ENCODE measurements at regions not wholly inside any gene's neighbourhood (a gene's known extent, or its start where the extent isn't known, plus 50 kb on each side); places are given as distances from the start of the nearest gene placed in this dataset.
A peak's percentile ranks its signal among the peaks of the same experiment; 100 is the strongest.

GRCh38 chr13:86579662-86580061, 780.4 kb upstream of the SLITRK6 start:
- no peak for DNase-seq
- peaks cover 15% of the 10 kb centered on the region for H3K9me3 ChIP-seq
- TF ChIP-seq, protein P1, sequence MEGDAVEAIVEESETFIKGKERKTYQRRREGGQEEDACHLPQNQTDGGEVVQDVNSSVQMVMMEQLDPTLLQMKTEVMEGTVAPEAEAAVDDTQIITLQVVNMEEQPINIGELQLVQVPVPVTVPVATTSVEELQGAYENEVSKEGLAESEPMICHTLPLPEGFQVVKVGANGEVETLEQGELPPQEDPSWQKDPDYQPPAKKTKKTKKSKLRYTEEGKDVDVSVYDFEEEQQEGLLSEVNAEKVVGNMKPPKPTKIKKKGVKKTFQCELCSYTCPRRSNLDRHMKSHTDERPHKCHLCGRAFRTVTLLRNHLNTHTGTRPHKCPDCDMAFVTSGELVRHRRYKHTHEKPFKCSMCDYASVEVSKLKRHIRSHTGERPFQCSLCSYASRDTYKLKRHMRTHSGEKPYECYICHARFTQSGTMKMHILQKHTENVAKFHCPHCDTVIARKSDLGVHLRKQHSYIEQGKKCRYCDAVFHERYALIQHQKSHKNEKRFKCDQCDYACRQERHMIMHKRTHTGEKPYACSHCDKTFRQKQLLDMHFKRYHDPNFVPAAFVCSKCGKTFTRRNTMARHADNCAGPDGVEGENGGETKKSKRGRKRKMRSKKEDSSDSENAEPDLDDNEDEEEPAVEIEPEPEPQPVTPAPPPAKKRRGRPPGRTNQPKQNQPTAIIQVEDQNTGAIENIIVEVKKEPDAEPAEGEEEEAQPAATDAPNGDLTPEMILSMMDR (IDR thresholded peaks at IDR 0.05), result no peak
- no peak overlapping the region for H3K4me3 ChIP-seq
- no peaks in the 10 kb centered on the region for H3K4me1 ChIP-seq (ENCODE audit: low read depth)
- intact Hi-C loops (cut with DNase I, micrococcal nuclease), result no loop called here
- ATAC-seq, result no peak
- no peaks in the 10 kb centered on the region for H3K36me3 ChIP-seq (ENCODE audit: low read depth)

DNA sequence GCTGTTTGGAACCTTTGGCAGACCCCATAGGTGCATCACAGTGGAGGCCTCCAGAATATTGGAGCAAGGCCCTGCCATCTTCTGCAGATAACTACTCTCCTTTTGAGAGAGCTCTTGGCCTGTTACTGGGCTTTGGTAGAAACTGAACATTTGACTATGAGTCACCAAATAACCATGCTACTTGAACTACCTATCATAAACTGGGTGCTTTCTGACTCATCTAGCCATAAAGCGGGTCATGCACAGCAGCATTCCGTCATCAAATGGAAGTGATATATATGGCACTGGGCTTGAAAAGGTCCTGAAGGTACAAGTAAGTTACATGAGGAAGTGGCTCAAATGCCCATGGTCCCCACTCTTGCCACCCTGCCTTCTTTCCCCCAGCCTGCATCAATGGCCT, 782.5 kb upstream of the SLITRK6 start:
- Histone ChIP-seq H3K4me1 (ENCODE audit: low read depth) (no peaks in the 10 kb centered on the region), H3K4me3 (no peak overlapping the region), H3K9me3 (peaks cover 29% of the 10 kb centered on the region), H3K36me3 (ENCODE audit: low read depth) (no peaks in the 10 kb centered on the region)
- ATAC-seq (no peak), DNase-seq (no peak)
- TF ChIP-seq, protein P1 (IDR thresholded peaks at IDR 0.05), result no peak
- intact Hi-C loops (cut with DNase I, micrococcal nuclease), result no loop called here

DNA sequence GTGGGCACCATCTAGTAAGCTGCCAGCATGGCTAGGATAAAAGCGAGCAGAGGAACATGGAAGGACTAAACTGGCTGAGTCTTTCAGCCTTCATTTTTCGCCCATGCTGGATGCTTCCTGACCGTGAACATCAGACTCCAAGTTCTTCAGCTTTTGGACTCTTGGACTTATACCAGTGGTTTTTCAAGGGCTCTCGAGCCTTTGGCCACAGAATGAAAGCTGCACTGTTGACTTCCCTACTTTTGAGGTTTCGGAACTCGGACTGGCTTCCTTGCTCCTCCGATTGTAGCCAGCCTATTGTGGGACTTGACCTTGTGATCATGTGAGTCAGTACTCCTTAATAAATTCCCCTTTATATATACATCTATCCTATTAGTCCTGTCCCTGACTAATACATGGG, 785.1 kb upstream of the SLITRK6 start:
- intact Hi-C loops (cut with DNase I, micrococcal nuclease), result no loop called here
- no peak for DNase-seq

GRCh38 chr13:86585835-86586234, 786.6 kb upstream of the SLITRK6 start:
- H3K36me3 ChIP-seq (ENCODE audit: low read depth), result no peaks in the 10 kb centered on the region
- TF ChIP-seq, protein P1 (IDR thresholded peaks at IDR 0.05), result no peak
- peak in 1 of 3 donors; percentile 34 for DNase-seq
- H3K4me1 ChIP-seq (ENCODE audit: low read depth), result no peaks in the 10 kb centered on the region
- intact Hi-C loops (cut with DNase I, micrococcal nuclease), result no loop called here
- H3K9me3 ChIP-seq, result peaks cover 32% of the 10 kb centered on the region
- ATAC-seq, result no peak
- H3K4me3 ChIP-seq, result no peak overlapping the region

More for the DNA sequence above, 785.1 kb upstream of the SLITRK6 start:
- TF ChIP-seq, protein P1 (IDR thresholded peaks at IDR 0.05), result no peak
- ATAC-seq, result no peak
- H3K36me3 ChIP-seq (ENCODE audit: low read depth), result no peaks in the 10 kb centered on the region
- H3K9me3 ChIP-seq, result peaks cover 32% of the 10 kb centered on the region
- H3K4me1 ChIP-seq (ENCODE audit: low read depth), result no peaks in the 10 kb centered on the region
- no peak overlapping the region for H3K4me3 ChIP-seq

GRCh38 chr13:86591862-86592261, 792.6 kb upstream of the SLITRK6 start:
- intact Hi-C loops (cut with DNase I, micrococcal nuclease), result no loop called here
- Histone ChIP-seq H3K4me3 (no peak overlapping the region), H3K4me1 (ENCODE audit: low read depth) (no peaks in the 10 kb centered on the region), H3K9me3 (peaks cover 22% of the 10 kb centered on the region), H3K36me3 (ENCODE audit: low read depth) (no peaks in the 10 kb centered on the region)
- TF ChIP-seq, protein P1 (IDR thresholded peaks at IDR 0.05), result no peak
- ATAC-seq, result no peak
- no peak for DNase-seq

DNA sequence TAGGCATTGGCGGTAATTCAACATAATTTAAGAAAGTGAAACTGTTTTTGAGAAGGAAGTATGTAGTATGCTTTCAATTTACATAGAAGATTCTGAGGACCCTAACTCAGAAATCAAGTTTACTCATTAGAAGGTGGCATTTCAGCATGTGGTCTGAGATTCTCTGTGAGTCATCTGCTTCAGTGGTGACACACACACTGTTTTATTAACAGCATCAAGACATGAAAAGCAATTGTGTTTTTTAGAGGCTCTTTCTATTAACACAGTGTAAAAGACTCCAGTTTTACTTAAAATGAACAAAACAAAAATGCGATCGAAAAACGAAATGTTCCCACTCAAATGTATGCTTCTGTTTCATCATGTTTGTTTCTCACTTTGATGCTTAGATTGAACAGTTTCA, 802.1 kb upstream of the SLITRK6 start:
- TF ChIP-seq, protein P1 (IDR thresholded peaks at IDR 0.05), result no peak
- Histone ChIP-seq H3K4me3 (no peak overlapping the region), H3K36me3 (ENCODE audit: low read depth) (no peaks in the 10 kb centered on the region), H3K9me3 (peaks cover 3% of the 10 kb centered on the region), H3K4me1 (ENCODE audit: low read depth) (no peaks in the 10 kb centered on the region)
- intact Hi-C loops (cut with DNase I, micrococcal nuclease), result no loop called here
- no peak for ATAC-seq
- no peak for DNase-seq

Measured in mucosa of descending colon (tissue), 3 donors.